Rectal smooth muscle tissue (tissue), 1 donor: ENCODE measurements at regions not wholly inside any gene's neighbourhood (a gene's known extent, or its start where the extent isn't known, plus 50 kb on each side); places are given as distances from the start of the nearest gene placed in this dataset.

ENCODE experiments used
- H3K27ac ChIP-seq: one replicate; pipeline ENCODE4 v1.7.0; 2013; ENCODE audit warnings: low read depth, low read length, inconsistent platforms
- H3K27me3 ChIP-seq: one replicate; pipeline ENCODE4 v1.7.0; 2013; ENCODE audit warnings: low read length; ENCODE audit not compliant: control insufficient read depth, insufficient read depth
- H3K36me3 ChIP-seq: one replicate; pipeline ENCODE4 v1.7.0; 2013; ENCODE audit warnings: low read length; ENCODE audit not compliant: control insufficient read depth, insufficient read depth
- H3K4me1 ChIP-seq: one replicate; pipeline ENCODE4 v1.7.0; 2013; ENCODE audit warnings: low read length; ENCODE audit not compliant: control insufficient read depth, insufficient read depth
- H3K4me3 ChIP-seq: one replicate; pipeline ENCODE4 v1.7.0; 2013; ENCODE audit warnings: low read length
- H3K9ac ChIP-seq: one replicate; pipeline ENCODE4 v1.7.0; 2013; ENCODE audit warnings: low read length

- Histone ChIP-seq H3K4me3 (no peak overlapping the region), H3K27me3 (no peaks in the 10 kb centered on the region), H3K4me1 (no peaks in the 10 kb centered on the region), H3K27ac (no peak overlapping the region), H3K9ac (no peak overlapping the region), H3K36me3 (no peaks in the 10 kb centered on the region)
These were observed 681.0 kb upstream of the KIF2B start for GRCh38 chr17:53141731-53142130.

GRCh38 chr17:53141280-53141679 lies 681.4 kb upstream of the KIF2B start:
- Histone ChIP-seq H3K27me3 (no peaks in the 10 kb centered on the region), H3K4me3 (no peak overlapping the region)

GRCh38 chr17:53137869-53138268 lies 684.9 kb upstream of the KIF2B start:
- no peaks in the 10 kb centered on the region for H3K27me3 ChIP-seq
- H3K9ac ChIP-seq: no peak overlapping the region
- H3K36me3 ChIP-seq: no peaks in the 10 kb centered on the region
- no peak overlapping the region for H3K27ac ChIP-seq
- no peak overlapping the region for H3K4me3 ChIP-seq
- H3K4me1 ChIP-seq: peaks cover 3% of the 10 kb centered on the region

More at GRCh38 chr17:53141280-53141679, 681.4 kb upstream of the KIF2B start:
- Histone ChIP-seq H3K4me1 (no peaks in the 10 kb centered on the region), H3K27ac (no peak overlapping the region), H3K9ac (no peak overlapping the region), H3K36me3 (no peaks in the 10 kb centered on the region)

- Histone ChIP-seq H3K27ac (no peak overlapping the region), H3K4me3 (no peak overlapping the region), H3K4me1 (peaks cover 3% of the 10 kb centered on the region), H3K9ac (no peak overlapping the region), H3K27me3 (no peaks in the 10 kb centered on the region), H3K36me3 (no peaks in the 10 kb centered on the region)
These were observed 686.8 kb upstream of the KIF2B start for GRCh38 chr17:53135969-53136368.

GRCh38 chr17:53134548-53134947 lies 688.2 kb upstream of the KIF2B start:
- no peak overlapping the region for H3K9ac ChIP-seq
- H3K4me3 ChIP-seq: no peak overlapping the region
- peaks cover 3% of the 10 kb centered on the region for H3K4me1 ChIP-seq
- no peak overlapping the region for H3K27ac ChIP-seq
- no peaks in the 10 kb centered on the region for H3K36me3 ChIP-seq
- no peaks in the 10 kb centered on the region for H3K27me3 ChIP-seq

- H3K4me1 ChIP-seq: peaks cover 3% of the 10 kb centered on the region
- H3K4me3 ChIP-seq: no peak overlapping the region
- H3K9ac ChIP-seq: no peak overlapping the region
- H3K36me3 ChIP-seq: no peaks in the 10 kb centered on the region
- H3K27me3 ChIP-seq: no peaks in the 10 kb centered on the region
- no peak overlapping the region for H3K27ac ChIP-seq
These were observed 688.9 kb upstream of the KIF2B start for GRCh38 chr17:53133876-53134275.

GRCh38 chr17:53129863-53130262 lies 692.9 kb upstream of the KIF2B start:
- no peak overlapping the region for H3K27ac ChIP-seq

GRCh38 chr17:53127331-53127730 lies 695.4 kb upstream of the KIF2B start:
- H3K9ac ChIP-seq: no peak overlapping the region
- H3K4me1 ChIP-seq: no peaks in the 10 kb centered on the region
- H3K27me3 ChIP-seq: no peaks in the 10 kb centered on the region
- H3K36me3 ChIP-seq: no peaks in the 10 kb centered on the region
- H3K4me3 ChIP-seq: no peak overlapping the region
- H3K27ac ChIP-seq: no peak overlapping the region

More at GRCh38 chr17:53129863-53130262, 692.9 kb upstream of the KIF2B start:
- H3K9ac ChIP-seq: no peak overlapping the region
- no peaks in the 10 kb centered on the region for H3K4me1 ChIP-seq
- H3K27me3 ChIP-seq: no peaks in the 10 kb centered on the region
- H3K4me3 ChIP-seq: no peak overlapping the region
- H3K36me3 ChIP-seq: no peaks in the 10 kb centered on the region

GRCh38 chr17:53122966-53123365 lies 699.8 kb upstream of the KIF2B start:
- no peaks in the 10 kb centered on the region for H3K4me1 ChIP-seq
- H3K27me3 ChIP-seq: no peaks in the 10 kb centered on the region
- no peak overlapping the region for H3K27ac ChIP-seq
- no peak overlapping the region for H3K4me3 ChIP-seq
- H3K36me3 ChIP-seq: no peaks in the 10 kb centered on the region
- H3K9ac ChIP-seq: no peak overlapping the region

GRCh38 chr17:53119773-53120172 lies 703.0 kb upstream of the KIF2B start:
- Histone ChIP-seq H3K27me3 (no peaks in the 10 kb centered on the region), H3K36me3 (no peaks in the 10 kb centered on the region), H3K9ac (no peak overlapping the region), H3K27ac (no peak overlapping the region), H3K4me3 (no peak overlapping the region), H3K4me1 (no peaks in the 10 kb centered on the region)

- H3K27ac ChIP-seq: no peak overlapping the region
- no peak overlapping the region for H3K9ac ChIP-seq
- H3K36me3 ChIP-seq: no peaks in the 10 kb centered on the region
- H3K4me1 ChIP-seq: no peaks in the 10 kb centered on the region
- no peaks in the 10 kb centered on the region for H3K27me3 ChIP-seq
- no peak overlapping the region for H3K4me3 ChIP-seq
These were observed 703.8 kb upstream of the KIF2B start for GRCh38 chr17:53118948-53119347.

- Histone ChIP-seq H3K36me3 (no peaks in the 10 kb centered on the region), H3K4me3 (no peak overlapping the region), H3K4me1 (no peaks in the 10 kb centered on the region), H3K27me3 (no peaks in the 10 kb centered on the region), H3K27ac (no peak overlapping the region), H3K9ac (no peak overlapping the region)
These were observed 715.8 kb upstream of the KIF2B start for GRCh38 chr17:53106886-53107285.

GRCh38 chr17:53101706-53102105 lies 721.0 kb upstream of the KIF2B start:
- Histone ChIP-seq H3K4me3 (no peak overlapping the region), H3K27ac (no peak overlapping the region), H3K36me3 (no peaks in the 10 kb centered on the region), H3K9ac (no peak overlapping the region), H3K27me3 (no peaks in the 10 kb centered on the region), H3K4me1 (no peaks in the 10 kb centered on the region)
